WTC11 (cell line): ENCODE measurements at regions not wholly inside any gene's neighbourhood (a gene's known extent, or its start where the extent isn't known, plus 50 kb on each side); places are given as distances from the start of the nearest gene placed in this dataset.

Experiments used
- ATAC-seq: fragments of 200-7000 bp; cut with Tn5 transposase; 2 replicates; pipeline ENCODE4 v1.10.0; 2021; ENCODE audit warnings: mild to moderate bottlenecking, moderate library complexity
- CTCF ChIA-PET: fragments of 300-600 bp; sonication (Branson Sonifier 250); formaldehyde crosslinking; loops from one replicate; lab custom pipeline; 2021; ENCODE audit warnings: antibody characterized with exemption; lab: Charles Lee
- POLR2A ChIA-PET: fragments of 350-600 bp; sonication (Branson Sonifier 250); formaldehyde crosslinking; loops from one replicate; lab custom pipeline; 2021; ENCODE audit warnings: antibody characterized with exemption; lab: Charles Lee
- DNase-seq: peaks from one replicate; pipeline ENCODE4 v3.0.0; 2021; ENCODE audit warnings: low spot score
- H3K27ac Mint-ChIP-seq: 2 replicates; pipeline ENCODE4 v1.8.0; 2021; ENCODE audit warnings: mixed read lengths
- H3K27me3 Mint-ChIP-seq: 2 replicates; pipeline ENCODE4 v1.8.0; 2021; ENCODE audit warnings: low read depth, mild to moderate bottlenecking, moderate library complexity, mixed read lengths
- H3K36me3 Mint-ChIP-seq: 2 replicates; pipeline ENCODE4 v1.8.0; 2021; ENCODE audit warnings: mixed read lengths
- H3K4me1 Mint-ChIP-seq: 2 replicates; pipeline ENCODE4 v1.8.0; 2022; ENCODE audit warnings: mixed read lengths
- H3K4me3 Mint-ChIP-seq: 2 replicates; pipeline ENCODE4 v1.8.0; 2021; ENCODE audit warnings: mild to moderate bottlenecking, moderate library complexity, mixed read lengths
- H3K9me3 Mint-ChIP-seq: 2 replicates; pipeline ENCODE4 v1.8.0; 2021; ENCODE audit warnings: mixed read lengths
- CBFB ChIP-seq: sonication (generic); formaldehyde crosslinking; IDR thresholded peaks from 2 replicates; pipeline ENCODE4 v1.8.1; 2022; ENCODE audit warnings: mild to moderate bottlenecking, low read depth, missing genetic modification reagents
- ESRRA ChIP-seq: sonication (generic); formaldehyde crosslinking; IDR thresholded peaks from 2 replicates; pipeline ENCODE4 v1.8.1; 2022; ENCODE audit warnings: mild to moderate bottlenecking, missing genetic modification reagents, borderline replicate concordance
- ETV6 ChIP-seq: sonication (generic); formaldehyde crosslinking; IDR thresholded peaks from 2 replicates; pipeline ENCODE4 v1.8.1; 2022; ENCODE audit warnings: mild to moderate bottlenecking, missing genetic modification reagents
- GABPB1 ChIP-seq: sonication (generic); formaldehyde crosslinking; IDR thresholded peaks from 2 replicates; pipeline ENCODE4 v1.8.1; 2023; ENCODE audit warnings: mild to moderate bottlenecking, missing genetic modification reagents
- GRHL2 ChIP-seq: fragments of 250-450 bp; sonication (Bioruptor Pico); IDR thresholded peaks from 2 replicates; pipeline ENCODE4 v1.8.0; 2022; ENCODE audit warnings: mild to moderate bottlenecking, moderate library complexity; ENCODE audit not compliant: insufficient replicate concordance, severe bottlenecking
- MYBL2 ChIP-seq: sonication (generic); formaldehyde crosslinking; IDR thresholded peaks from 2 replicates; pipeline ENCODE4 v1.8.1; 2023; ENCODE audit warnings: mild to moderate bottlenecking, moderate library complexity, missing genetic modification reagents
- NR1H2 ChIP-seq: sonication (generic); formaldehyde crosslinking; IDR thresholded peaks from 2 replicates; pipeline ENCODE4 v1.9.0; 2021; ENCODE audit warnings: mild to moderate bottlenecking, moderate library complexity, missing genetic modification reagents
- PRRX2 ChIP-seq: fragments of 250-450 bp; sonication (Bioruptor Pico); IDR thresholded peaks from 2 replicates; pipeline ENCODE4 v1.8.0; 2021; ENCODE audit warnings: mild to moderate bottlenecking
- RELA ChIP-seq: sonication (generic); formaldehyde crosslinking; IDR thresholded peaks from 2 replicates; pipeline ENCODE4 v1.8.1; 2022; ENCODE audit warnings: missing genetic modification reagents, mild to moderate bottlenecking, borderline replicate concordance
- SMAD3 ChIP-seq: sonication (generic); formaldehyde crosslinking; IDR thresholded peaks from 2 replicates; pipeline ENCODE4 v1.8.0; 2022; ENCODE audit warnings: missing genetic modification reagents, mild to moderate bottlenecking, borderline replicate concordance
- TCF7 ChIP-seq: sonication (generic); formaldehyde crosslinking; IDR thresholded peaks from 2 replicates; pipeline ENCODE4 v1.8.0; 2022; ENCODE audit warnings: mild to moderate bottlenecking, low read depth, missing genetic modification reagents, moderate library complexity
- TEAD4 ChIP-seq: sonication (generic); formaldehyde crosslinking; IDR thresholded peaks from 2 replicates; pipeline ENCODE4 v1.8.0; 2022; ENCODE audit warnings: mild to moderate bottlenecking, missing genetic modification reagents
- ZNF263 ChIP-seq: sonication (generic); formaldehyde crosslinking; IDR thresholded peaks from 2 replicates; pipeline ENCODE4 v1.8.1; 2022; ENCODE audit warnings: low read depth, mild to moderate bottlenecking, moderate library complexity, missing genetic modification reagents
- TF ChIP-seq, protein P1 (sequence below): sonication (generic); formaldehyde crosslinking; IDR thresholded peaks from 2 replicates; pipeline ENCODE4 v1.8.1; 2023; ENCODE audit warnings: mild to moderate bottlenecking, missing genetic modification reagents, moderate library complexity
- TF ChIP-seq, protein P2 (sequence below): sonication (generic); formaldehyde crosslinking; IDR thresholded peaks from 2 replicates; pipeline ENCODE4 v1.8.0; 2022; ENCODE audit warnings: mild to moderate bottlenecking, missing genetic modification reagents
- TF ChIP-seq, protein P3 (sequence below): sonication (generic); formaldehyde crosslinking; IDR thresholded peaks from 2 replicates; pipeline ENCODE4 v1.8.1; 2023; ENCODE audit warnings: mild to moderate bottlenecking, missing genetic modification reagents
- TF ChIP-seq, protein P4 (sequence below): sonication (generic); formaldehyde crosslinking; IDR thresholded peaks from 2 replicates; pipeline ENCODE4 v1.8.1; 2023; ENCODE audit warnings: mild to moderate bottlenecking, moderate library complexity, missing genetic modification reagents
- TF ChIP-seq, protein P5 (sequence below): sonication (generic); formaldehyde crosslinking; IDR thresholded peaks from 2 replicates; pipeline ENCODE4 v1.8.1; 2022; ENCODE audit warnings: mild to moderate bottlenecking, missing genetic modification reagents, moderate library complexity, borderline replicate concordance
- TF ChIP-seq, protein P6 (sequence below): fragments of 250-450 bp; sonication (Bioruptor Pico); IDR thresholded peaks from 2 replicates; pipeline ENCODE4 v1.9.0; 2021; ENCODE audit warnings: mild to moderate bottlenecking
- TF ChIP-seq, protein P7 (sequence below): sonication (generic); formaldehyde crosslinking; IDR thresholded peaks from 2 replicates; pipeline ENCODE4 v1.8.1; 2022; ENCODE audit warnings: mild to moderate bottlenecking, moderate library complexity, missing genetic modification reagents
- TF ChIP-seq, protein P8 (sequence below): sonication (generic); formaldehyde crosslinking; IDR thresholded peaks from 2 replicates; pipeline ENCODE4 v1.8.1; 2022; ENCODE audit warnings: low read depth, mild to moderate bottlenecking, moderate library complexity, missing genetic modification reagents, borderline replicate concordance
- TF ChIP-seq, protein P9 (sequence below): sonication (generic); formaldehyde crosslinking; IDR thresholded peaks from 2 replicates; pipeline ENCODE4 v1.8.0; 2023; ENCODE audit warnings: mild to moderate bottlenecking, missing genetic modification reagents

DNA sequence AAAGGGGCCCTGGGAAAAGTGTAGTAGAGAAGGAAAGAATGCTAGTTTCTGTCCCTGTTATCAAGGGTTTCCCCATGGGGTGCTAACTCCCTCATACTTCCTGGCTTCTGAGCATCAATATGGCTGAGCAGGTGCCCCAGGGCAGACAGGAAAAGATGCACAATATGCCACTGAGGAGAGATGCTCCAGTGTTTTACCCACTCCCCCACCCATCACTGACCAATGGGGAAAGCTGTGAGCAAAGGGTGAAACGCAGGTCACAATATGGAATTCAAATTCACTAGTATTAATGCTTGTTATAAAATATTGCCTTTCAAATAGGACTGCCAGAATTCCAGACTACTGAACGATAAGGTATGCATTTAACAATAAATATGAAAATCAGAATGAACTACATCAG lies 187.5 kb upstream of the CTNNB1 start (continued):
- no peak for TF ChIP-seq TCF7 (CRISPR knock-in tag)
- TF ChIP-seq GABPB1 (CRISPR knock-in tag) = no peak
- no peak for TF ChIP-seq CBFB
- TF ChIP-seq ETV6 (CRISPR knock-in tag) = no peak
- TF ChIP-seq, protein P1, sequence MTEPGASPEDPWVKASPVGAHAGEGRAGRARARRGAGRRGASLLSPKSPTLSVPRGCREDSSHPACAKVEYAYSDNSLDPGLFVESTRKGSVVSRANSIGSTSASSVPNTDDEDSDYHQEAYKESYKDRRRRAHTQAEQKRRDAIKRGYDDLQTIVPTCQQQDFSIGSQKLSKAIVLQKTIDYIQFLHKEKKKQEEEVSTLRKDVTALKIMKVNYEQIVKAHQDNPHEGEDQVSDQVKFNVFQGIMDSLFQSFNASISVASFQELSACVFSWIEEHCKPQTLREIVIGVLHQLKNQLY (CRISPR knock-in tag) = no peak

DNA sequence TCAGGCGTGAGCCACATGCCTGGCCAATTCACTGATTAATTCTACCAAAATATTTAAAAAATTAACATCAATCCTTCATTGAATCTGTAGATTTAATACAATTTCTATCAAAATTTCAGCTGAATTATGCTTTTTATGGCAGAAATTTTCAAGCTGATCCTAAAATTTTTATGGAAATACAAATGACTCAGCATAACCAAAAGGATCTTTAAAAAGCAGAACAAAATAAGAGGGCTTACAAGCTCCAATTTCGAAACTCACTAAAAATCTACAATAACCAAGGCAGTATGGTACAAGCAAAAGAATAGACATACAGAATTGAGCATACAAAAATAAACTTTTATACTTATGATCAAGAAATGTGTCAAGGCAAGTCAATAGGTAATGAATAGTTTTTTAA lies 180.4 kb upstream of the CTNNB1 start:
- ChIA-PET CTCF (no interaction called here), POLR2A (no interaction called here)
- ATAC-seq = no peak
- H3K9me3 Mint-ChIP-seq = no peaks in the 10 kb centered on the region
- TF ChIP-seq, protein P2, sequence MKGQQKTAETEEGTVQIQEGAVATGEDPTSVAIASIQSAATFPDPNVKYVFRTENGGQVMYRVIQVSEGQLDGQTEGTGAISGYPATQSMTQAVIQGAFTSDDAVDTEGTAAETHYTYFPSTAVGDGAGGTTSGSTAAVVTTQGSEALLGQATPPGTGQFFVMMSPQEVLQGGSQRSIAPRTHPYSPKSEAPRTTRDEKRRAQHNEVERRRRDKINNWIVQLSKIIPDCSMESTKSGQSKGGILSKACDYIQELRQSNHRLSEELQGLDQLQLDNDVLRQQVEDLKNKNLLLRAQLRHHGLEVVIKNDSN (CRISPR knock-in tag) = no peak
- TF ChIP-seq NR1H2 (CRISPR knock-in tag) (no peak), TEAD4 (CRISPR knock-in tag) (no peak), GRHL2 (CRISPR knock-in tag) (no peak), RELA (no peak), SMAD3 (CRISPR knock-in tag) (no peak), TCF7 (CRISPR knock-in tag) (no peak), PRRX2 (CRISPR knock-in tag) (no peak), ZNF263 (CRISPR knock-in tag) (no peak), ESRRA (CRISPR knock-in tag) (no peak), MYBL2 (CRISPR knock-in tag) (no peak)
- TF ChIP-seq, protein P3, sequence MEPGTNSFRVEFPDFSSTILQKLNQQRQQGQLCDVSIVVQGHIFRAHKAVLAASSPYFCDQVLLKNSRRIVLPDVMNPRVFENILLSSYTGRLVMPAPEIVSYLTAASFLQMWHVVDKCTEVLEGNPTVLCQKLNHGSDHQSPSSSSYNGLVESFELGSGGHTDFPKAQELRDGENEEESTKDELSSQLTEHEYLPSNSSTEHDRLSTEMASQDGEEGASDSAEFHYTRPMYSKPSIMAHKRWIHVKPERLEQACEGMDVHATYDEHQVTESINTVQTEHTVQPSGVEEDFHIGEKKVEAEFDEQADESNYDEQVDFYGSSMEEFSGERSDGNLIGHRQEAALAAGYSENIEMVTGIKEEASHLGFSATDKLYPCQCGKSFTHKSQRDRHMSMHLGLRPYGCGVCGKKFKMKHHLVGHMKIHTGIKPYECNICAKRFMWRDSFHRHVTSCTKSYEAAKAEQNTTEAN (CRISPR knock-in tag) = no peak
- TF ChIP-seq, protein P4, sequence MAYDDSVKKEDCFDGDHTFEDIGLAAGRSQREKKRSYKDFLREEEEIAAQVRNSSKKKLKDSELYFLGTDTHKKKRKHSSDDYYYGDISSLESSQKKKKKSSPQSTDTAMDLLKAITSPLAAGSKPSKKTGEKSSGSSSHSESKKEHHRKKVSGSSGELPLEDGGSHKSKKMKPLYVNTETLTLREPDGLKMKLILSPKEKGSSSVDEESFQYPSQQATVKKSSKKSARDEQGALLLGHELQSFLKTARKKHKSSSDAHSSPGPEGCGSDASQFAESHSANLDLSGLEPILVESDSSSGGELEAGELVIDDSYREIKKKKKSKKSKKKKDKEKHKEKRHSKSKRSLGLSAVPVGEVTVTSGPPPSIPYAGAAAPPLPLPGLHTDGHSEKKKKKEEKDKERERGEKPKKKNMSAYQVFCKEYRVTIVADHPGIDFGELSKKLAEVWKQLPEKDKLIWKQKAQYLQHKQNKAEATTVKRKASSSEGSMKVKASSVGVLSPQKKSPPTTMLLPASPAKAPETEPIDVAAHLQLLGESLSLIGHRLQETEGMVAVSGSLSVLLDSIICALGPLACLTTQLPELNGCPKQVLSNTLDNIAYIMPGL (CRISPR knock-in tag) = no peak
- TF ChIP-seq, protein P5, sequence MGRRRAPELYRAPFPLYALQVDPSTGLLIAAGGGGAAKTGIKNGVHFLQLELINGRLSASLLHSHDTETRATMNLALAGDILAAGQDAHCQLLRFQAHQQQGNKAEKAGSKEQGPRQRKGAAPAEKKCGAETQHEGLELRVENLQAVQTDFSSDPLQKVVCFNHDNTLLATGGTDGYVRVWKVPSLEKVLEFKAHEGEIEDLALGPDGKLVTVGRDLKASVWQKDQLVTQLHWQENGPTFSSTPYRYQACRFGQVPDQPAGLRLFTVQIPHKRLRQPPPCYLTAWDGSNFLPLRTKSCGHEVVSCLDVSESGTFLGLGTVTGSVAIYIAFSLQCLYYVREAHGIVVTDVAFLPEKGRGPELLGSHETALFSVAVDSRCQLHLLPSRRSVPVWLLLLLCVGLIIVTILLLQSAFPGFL (CRISPR knock-in tag) = no peak
- TF ChIP-seq, protein P6, sequence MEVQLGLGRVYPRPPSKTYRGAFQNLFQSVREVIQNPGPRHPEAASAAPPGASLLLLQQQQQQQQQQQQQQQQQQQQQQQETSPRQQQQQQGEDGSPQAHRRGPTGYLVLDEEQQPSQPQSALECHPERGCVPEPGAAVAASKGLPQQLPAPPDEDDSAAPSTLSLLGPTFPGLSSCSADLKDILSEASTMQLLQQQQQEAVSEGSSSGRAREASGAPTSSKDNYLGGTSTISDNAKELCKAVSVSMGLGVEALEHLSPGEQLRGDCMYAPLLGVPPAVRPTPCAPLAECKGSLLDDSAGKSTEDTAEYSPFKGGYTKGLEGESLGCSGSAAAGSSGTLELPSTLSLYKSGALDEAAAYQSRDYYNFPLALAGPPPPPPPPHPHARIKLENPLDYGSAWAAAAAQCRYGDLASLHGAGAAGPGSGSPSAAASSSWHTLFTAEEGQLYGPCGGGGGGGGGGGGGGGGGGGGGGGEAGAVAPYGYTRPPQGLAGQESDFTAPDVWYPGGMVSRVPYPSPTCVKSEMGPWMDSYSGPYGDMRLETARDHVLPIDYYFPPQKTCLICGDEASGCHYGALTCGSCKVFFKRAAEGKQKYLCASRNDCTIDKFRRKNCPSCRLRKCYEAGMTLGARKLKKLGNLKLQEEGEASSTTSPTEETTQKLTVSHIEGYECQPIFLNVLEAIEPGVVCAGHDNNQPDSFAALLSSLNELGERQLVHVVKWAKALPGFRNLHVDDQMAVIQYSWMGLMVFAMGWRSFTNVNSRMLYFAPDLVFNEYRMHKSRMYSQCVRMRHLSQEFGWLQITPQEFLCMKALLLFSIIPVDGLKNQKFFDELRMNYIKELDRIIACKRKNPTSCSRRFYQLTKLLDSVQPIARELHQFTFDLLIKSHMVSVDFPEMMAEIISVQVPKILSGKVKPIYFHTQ (CRISPR knock-in tag) = no peak
- TF ChIP-seq, protein P7, sequence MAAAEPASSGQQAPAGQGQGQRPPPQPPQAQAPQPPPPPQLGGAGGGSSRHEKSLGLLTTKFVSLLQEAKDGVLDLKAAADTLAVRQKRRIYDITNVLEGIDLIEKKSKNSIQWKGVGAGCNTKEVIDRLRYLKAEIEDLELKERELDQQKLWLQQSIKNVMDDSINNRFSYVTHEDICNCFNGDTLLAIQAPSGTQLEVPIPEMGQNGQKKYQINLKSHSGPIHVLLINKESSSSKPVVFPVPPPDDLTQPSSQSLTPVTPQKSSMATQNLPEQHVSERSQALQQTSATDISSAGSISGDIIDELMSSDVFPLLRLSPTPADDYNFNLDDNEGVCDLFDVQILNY (CRISPR knock-in tag) = no peak
- TF ChIP-seq, protein P8, sequence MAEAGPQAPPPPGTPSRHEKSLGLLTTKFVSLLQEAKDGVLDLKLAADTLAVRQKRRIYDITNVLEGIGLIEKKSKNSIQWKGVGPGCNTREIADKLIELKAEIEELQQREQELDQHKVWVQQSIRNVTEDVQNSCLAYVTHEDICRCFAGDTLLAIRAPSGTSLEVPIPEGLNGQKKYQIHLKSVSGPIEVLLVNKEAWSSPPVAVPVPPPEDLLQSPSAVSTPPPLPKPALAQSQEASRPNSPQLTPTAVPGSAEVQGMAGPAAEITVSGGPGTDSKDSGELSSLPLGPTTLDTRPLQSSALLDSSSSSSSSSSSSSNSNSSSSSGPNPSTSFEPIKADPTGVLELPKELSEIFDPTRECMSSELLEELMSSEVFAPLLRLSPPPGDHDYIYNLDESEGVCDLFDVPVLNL (CRISPR knock-in tag) = no peak
- TF ChIP-seq, protein P9, sequence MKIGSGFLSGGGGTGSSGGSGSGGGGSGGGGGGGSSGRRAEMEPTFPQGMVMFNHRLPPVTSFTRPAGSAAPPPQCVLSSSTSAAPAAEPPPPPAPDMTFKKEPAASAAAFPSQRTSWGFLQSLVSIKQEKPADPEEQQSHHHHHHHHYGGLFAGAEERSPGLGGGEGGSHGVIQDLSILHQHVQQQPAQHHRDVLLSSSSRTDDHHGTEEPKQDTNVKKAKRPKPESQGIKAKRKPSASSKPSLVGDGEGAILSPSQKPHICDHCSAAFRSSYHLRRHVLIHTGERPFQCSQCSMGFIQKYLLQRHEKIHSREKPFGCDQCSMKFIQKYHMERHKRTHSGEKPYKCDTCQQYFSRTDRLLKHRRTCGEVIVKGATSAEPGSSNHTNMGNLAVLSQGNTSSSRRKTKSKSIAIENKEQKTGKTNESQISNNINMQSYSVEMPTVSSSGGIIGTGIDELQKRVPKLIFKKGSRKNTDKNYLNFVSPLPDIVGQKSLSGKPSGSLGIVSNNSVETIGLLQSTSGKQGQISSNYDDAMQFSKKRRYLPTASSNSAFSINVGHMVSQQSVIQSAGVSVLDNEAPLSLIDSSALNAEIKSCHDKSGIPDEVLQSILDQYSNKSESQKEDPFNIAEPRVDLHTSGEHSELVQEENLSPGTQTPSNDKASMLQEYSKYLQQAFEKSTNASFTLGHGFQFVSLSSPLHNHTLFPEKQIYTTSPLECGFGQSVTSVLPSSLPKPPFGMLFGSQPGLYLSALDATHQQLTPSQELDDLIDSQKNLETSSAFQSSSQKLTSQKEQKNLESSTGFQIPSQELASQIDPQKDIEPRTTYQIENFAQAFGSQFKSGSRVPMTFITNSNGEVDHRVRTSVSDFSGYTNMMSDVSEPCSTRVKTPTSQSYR (CRISPR knock-in tag) = no peak
- no peaks in the 10 kb centered on the region for H3K36me3 Mint-ChIP-seq
- H3K27me3 Mint-ChIP-seq = no peaks in the 10 kb centered on the region
- peaks cover 7% of the 10 kb centered on the region; the same call in 1 of the 2 replicates for H3K4me1 Mint-ChIP-seq
- no peak for DNase-seq
- no peak overlapping the region for H3K4me3 Mint-ChIP-seq
- H3K27ac Mint-ChIP-seq = no peak overlapping the region
